BLaER1 (cell line): ENCODE measurements at regions not wholly inside any gene's neighbourhood (a gene's known extent, or its start where the extent isn't known, plus 50 kb on each side); places are given as distances from the start of the nearest gene placed in this dataset.

Experiments
- H3K27ac ChIP-seq: shearing (Covaris generic); formaldehyde crosslinking; 2 replicates; pipeline ENCODE4 v1.8.1; 2022
- H3K27me3 ChIP-seq: shearing (Covaris generic); formaldehyde crosslinking; 2 replicates; pipeline ENCODE4 v1.8.1; 2022
- H3K36me3 ChIP-seq: shearing (Covaris generic); formaldehyde crosslinking; 2 replicates; pipeline ENCODE4 v1.8.1; 2022
- H3K4me1 ChIP-seq: shearing (Covaris generic); formaldehyde crosslinking; 2 replicates; pipeline ENCODE4 v1.8.1; 2022
- H3K4me2 ChIP-seq: shearing (Covaris generic); formaldehyde crosslinking; 2 replicates; pipeline ENCODE4 v1.8.1; 2022
- H3K4me3 ChIP-seq: shearing (Covaris generic); formaldehyde crosslinking; 2 replicates; pipeline ENCODE4 v1.8.1; 2022
- H3K9ac ChIP-seq: shearing (Covaris generic); formaldehyde crosslinking; 2 replicates; pipeline ENCODE4 v1.8.1; 2022
- H3K9me3 ChIP-seq: shearing (Covaris generic); formaldehyde crosslinking; 2 replicates; pipeline ENCODE4 v1.8.1; 2022
- H4K20me1 ChIP-seq: shearing (Covaris generic); formaldehyde crosslinking; 2 replicates; pipeline ENCODE4 v1.8.1; 2022
- Cebpa-rat ChIP-seq: shearing (Covaris generic); IDR thresholded peaks from 2 replicates; pipeline ENCODE4 v1.8.1; 2022

GRCh38 chr2:8361930-8362329 is 319.9 kb upstream of the ID2 start:
- Histone ChIP-seq H3K27me3 (no peaks in the 10 kb centered on the region), H3K27ac (no peak overlapping the region)

GRCh38 chr2:8363161-8363560 is 318.7 kb upstream of the ID2 start:
- no peaks in the 10 kb centered on the region for H3K9me3 ChIP-seq
- no peak overlapping the region for H3K4me3 ChIP-seq
- H3K27ac ChIP-seq, result no peak overlapping the region
- no peaks in the 10 kb centered on the region for H3K36me3 ChIP-seq
- H3K4me2 ChIP-seq, result no peak overlapping the region
- no peaks in the 10 kb centered on the region for H4K20me1 ChIP-seq
- no peaks in the 10 kb centered on the region for H3K27me3 ChIP-seq
- H3K9ac ChIP-seq, result no peak overlapping the region
- H3K4me1 ChIP-seq, result no peaks in the 10 kb centered on the region
- TF ChIP-seq Cebpa-rat, result no peak

More at GRCh38 chr2:8361930-8362329, 319.9 kb upstream of the ID2 start:
- H4K20me1 ChIP-seq, result no peaks in the 10 kb centered on the region
- H3K4me3 ChIP-seq, result no peak overlapping the region
- no peaks in the 10 kb centered on the region for H3K4me1 ChIP-seq
- no peak for TF ChIP-seq Cebpa-rat
- no peaks in the 10 kb centered on the region for H3K9me3 ChIP-seq
- H3K9ac ChIP-seq, result no peak overlapping the region
- H3K36me3 ChIP-seq, result no peaks in the 10 kb centered on the region
- H3K4me2 ChIP-seq, result no peak overlapping the region

- no peak overlapping the region for H3K27ac ChIP-seq
- no peaks in the 10 kb centered on the region; the same call in 1 of the 2 replicates for H3K4me1 ChIP-seq
- no peaks in the 10 kb centered on the region for H3K27me3 ChIP-seq
- no peak overlapping the region for H3K9ac ChIP-seq
- H3K4me3 ChIP-seq, result no peak overlapping the region
- no peaks in the 10 kb centered on the region for H3K9me3 ChIP-seq
- no peaks in the 10 kb centered on the region for H3K36me3 ChIP-seq
- H3K4me2 ChIP-seq, result no peak overlapping the region
- TF ChIP-seq Cebpa-rat, result no peak
- H4K20me1 ChIP-seq, result no peaks in the 10 kb centered on the region
Measured at GRCh38 chr2:8364668-8365067, 317.2 kb upstream of the ID2 start.

GRCh38 chr2:8365331-8365910 is 316.4 kb upstream of the ID2 start:
- Histone ChIP-seq H3K4me3 (no peak overlapping the region), H3K4me1 (peaks cover 7% of the 10 kb centered on the region), H3K27me3 (no peaks in the 10 kb centered on the region), H3K9me3 (no peaks in the 10 kb centered on the region), H3K9ac (no peak overlapping the region), H3K4me2 (no peak overlapping the region), H3K27ac (no peak overlapping the region), H3K36me3 (no peaks in the 10 kb centered on the region), H4K20me1 (no peaks in the 10 kb centered on the region)
- TF ChIP-seq Cebpa-rat, result no peak

GRCh38 chr2:8367833-8368232 is 314.0 kb upstream of the ID2 start:
- no peak for TF ChIP-seq Cebpa-rat
- Histone ChIP-seq H4K20me1 (no peaks in the 10 kb centered on the region), H3K36me3 (no peaks in the 10 kb centered on the region), H3K27ac (no peak overlapping the region), H3K4me2 (no peak overlapping the region), H3K27me3 (no peaks in the 10 kb centered on the region), H3K9ac (no peak overlapping the region), H3K4me1 (peaks cover 13% of the 10 kb centered on the region), H3K4me3 (no peak overlapping the region), H3K9me3 (no peaks in the 10 kb centered on the region)

- peaks cover 13% of the 10 kb centered on the region for H3K4me1 ChIP-seq
- TF ChIP-seq Cebpa-rat, result no peak
- H3K36me3 ChIP-seq, result no peaks in the 10 kb centered on the region
- no peak overlapping the region for H3K27ac ChIP-seq
- no peaks in the 10 kb centered on the region for H3K9me3 ChIP-seq
- no peak overlapping the region for H3K4me2 ChIP-seq
- no peak overlapping the region for H3K4me3 ChIP-seq
- H4K20me1 ChIP-seq, result no peaks in the 10 kb centered on the region
- H3K9ac ChIP-seq, result no peak overlapping the region
- no peaks in the 10 kb centered on the region for H3K27me3 ChIP-seq
Measured at GRCh38 chr2:8368463-8368862, 313.4 kb upstream of the ID2 start.

GRCh38 chr2:8369522-8369921 is 312.3 kb upstream of the ID2 start:
- Histone ChIP-seq H3K9me3 (no peaks in the 10 kb centered on the region), H3K36me3 (no peaks in the 10 kb centered on the region), H3K4me2 (no peak overlapping the region), H3K4me1 (peaks cover 13% of the 10 kb centered on the region), H3K27me3 (no peaks in the 10 kb centered on the region), H3K9ac (no peak overlapping the region), H3K27ac (no peak overlapping the region), H3K4me3 (no peak overlapping the region), H4K20me1 (no peaks in the 10 kb centered on the region)
- TF ChIP-seq Cebpa-rat, result no peak

GRCh38 chr2:8370258-8370802 is 311.5 kb upstream of the ID2 start:
- Histone ChIP-seq H3K9ac (no peak overlapping the region), H3K4me3 (no peak overlapping the region), H3K27ac (no peak overlapping the region), H3K27me3 (no peaks in the 10 kb centered on the region), H3K4me2 (peak overlapping the region; percentile 49), H3K9me3 (no peaks in the 10 kb centered on the region), H4K20me1 (no peaks in the 10 kb centered on the region), H3K4me1 (peaks cover 13% of the 10 kb centered on the region), H3K36me3 (no peaks in the 10 kb centered on the region)
- no peak for TF ChIP-seq Cebpa-rat

- H3K4me2 ChIP-seq, result no peak overlapping the region
- no peaks in the 10 kb centered on the region for H3K9me3 ChIP-seq
- no peak overlapping the region for H3K4me3 ChIP-seq
- no peaks in the 10 kb centered on the region for H3K36me3 ChIP-seq
- H3K4me1 ChIP-seq, result peaks cover 16% of the 10 kb centered on the region
- H3K27ac ChIP-seq, result no peak overlapping the region
- H3K9ac ChIP-seq, result no peak overlapping the region
- H3K27me3 ChIP-seq, result no peaks in the 10 kb centered on the region
- no peak for TF ChIP-seq Cebpa-rat
- H4K20me1 ChIP-seq, result no peaks in the 10 kb centered on the region
Measured at GRCh38 chr2:8371653-8372052, 310.2 kb upstream of the ID2 start.

GRCh38 chr2:8374782-8375181 is 307.1 kb upstream of the ID2 start:
- Histone ChIP-seq H3K4me2 (no peak overlapping the region), H4K20me1 (no peaks in the 10 kb centered on the region), H3K4me1 (peaks cover 47% of the 10 kb centered on the region), H3K9me3 (no peaks in the 10 kb centered on the region), H3K9ac (no peak overlapping the region), H3K27ac (no peak overlapping the region), H3K36me3 (no peaks in the 10 kb centered on the region), H3K4me3 (no peak overlapping the region), H3K27me3 (no peaks in the 10 kb centered on the region)
- TF ChIP-seq Cebpa-rat, result no peak
